Vagina (tissue), 2 donors: ENCODE measurements at regions not wholly inside any gene's neighbourhood (a gene's known extent, or its start where the extent isn't known, plus 50 kb on each side); places are given as distances from the start of the nearest gene placed in this dataset.

ENCODE experiments used
- DNase-seq, 2 donors: peaks; one replicate each; pipeline ENCODE4 v3.0.0-alpha.2; 2017; ENCODE audit errors: extremely low spot score in 2 of 2
- H3K27ac ChIP-seq: fragments of 200-600 bp; sonication (generic); one replicate; pipeline ENCODE4 v1.5.1; 2019
- H3K27me3 ChIP-seq: fragments of 200-600 bp; sonication (generic); one replicate; pipeline ENCODE4 v1.5.1; 2019
- H3K36me3 ChIP-seq, 2 donors: fragments of 200-600 bp; sonication (generic); one replicate each; pipeline ENCODE4 v1.5.1; 2017 to 2019
- H3K4me1 ChIP-seq: fragments of 200-600 bp; sonication (generic); one replicate; pipeline ENCODE4 v1.5.1; 2019
- H3K4me3 ChIP-seq, 2 donors: fragments of 200-600 bp; sonication (generic); 1 replicate in 1 of 2; 2 replicates in 1 of 2; pipeline ENCODE4 v1.5.1; 2016 to 2019
- H3K9me3 ChIP-seq: fragments of 200-600 bp; sonication (generic); one replicate; pipeline ENCODE4 v1.5.1; 2019
- CTCF ChIP-seq, 3 experiments: fragments of 450-650 bp in 2 of 3; fragments of 200-600 bp in 1 of 3; sonication (generic) in 1 of 3; IDR thresholded peaks; one replicate each; pipeline ENCODE4 v1.5.1; 2017 to 2019; ENCODE audit warnings: antibody characterized with exemption in 3 of 3, mild to moderate bottlenecking in 2 of 3, moderate library complexity in 2 of 3
- POLR2A ChIP-seq, 2 donors: fragments of 450-650 bp; IDR thresholded peaks; one replicate each; pipeline ENCODE4 v1.6.1; 2017; ENCODE audit warnings: antibody characterized with exemption in 2 of 2, mild to moderate bottlenecking in 2 of 2, moderate library complexity in 2 of 2
- POLR2AphosphoS5 ChIP-seq, 2 donors: sonication (generic); formaldehyde crosslinking; IDR thresholded peaks; one replicate each; pipeline ENCODE4 v1.9.0; 2017; ENCODE audit warnings: antibody characterized with exemption in 2 of 2, mild to moderate bottlenecking in 2 of 2, low read depth in 1 of 2; ENCODE audit not compliant: insufficient read depth in 1 of 2
- intact Hi-C: fragments of 100-400 bp; cut with DNase I; formaldehyde crosslinking; loops from one replicate; pipeline ENCODE4 v1.15.1; 2023

DNA sequence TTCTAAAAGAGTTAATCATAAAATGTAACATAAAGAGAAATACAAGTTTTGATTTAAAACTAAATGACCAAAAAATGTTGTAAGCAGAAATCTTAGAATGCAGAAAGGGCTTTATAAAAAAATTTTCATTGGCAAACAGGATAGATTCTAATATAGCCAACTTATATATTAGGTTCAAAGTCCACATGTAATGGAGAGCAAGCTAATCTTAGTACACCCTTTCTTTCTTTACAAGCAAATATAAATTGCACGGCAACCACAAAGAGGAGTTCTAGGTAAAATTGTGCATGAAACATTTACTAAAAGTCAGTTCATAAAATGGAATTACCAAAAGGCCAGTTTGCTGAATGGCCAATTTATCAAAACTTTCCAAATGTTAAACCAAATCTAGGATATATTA lies 130.6 kb downstream of the NOL4 start:
- no peak for DNase-seq
- H3K9me3 ChIP-seq: no peaks in the 10 kb centered on the region
- no peak overlapping the region for H3K27ac ChIP-seq
- intact Hi-C loops: no loop called here
- no peaks in the 10 kb centered on the region for H3K27me3 ChIP-seq
- H3K4me3 ChIP-seq: no peak overlapping the region
- TF ChIP-seq CTCF (IDR thresholded peaks at IDR 0.05) (no peak), POLR2A (IDR thresholded peaks at IDR 0.05) (no peak), POLR2AphosphoS5 (IDR thresholded peaks at IDR 0.05; ENCODE audit: insufficient read depth in 1 of 2, low read depth in 1 of 2) (no peak)
- no peaks in the 10 kb centered on the region for H3K4me1 ChIP-seq
- no peaks in the 10 kb centered on the region for H3K36me3 ChIP-seq

- no peak for TF ChIP-seq POLR2AphosphoS5 (IDR thresholded peaks at IDR 0.05; ENCODE audit: insufficient read depth in 1 of 2, low read depth in 1 of 2)
- TF ChIP-seq POLR2A (IDR thresholded peaks at IDR 0.05): no peak
- TF ChIP-seq CTCF (IDR thresholded peaks at IDR 0.05): no peak
- Histone ChIP-seq H3K27me3 (no peaks in the 10 kb centered on the region), H3K4me1 (no peaks in the 10 kb centered on the region), H3K9me3 (no peaks in the 10 kb centered on the region), H3K36me3 (no peaks in the 10 kb centered on the region), H3K27ac (no peak overlapping the region), H3K4me3 (no peak overlapping the region)
- no peak for DNase-seq
- intact Hi-C loops: no loop called here
Observed at GRCh38 chr18:34092796-34093195, 131.9 kb downstream of the NOL4 start.

DNA sequence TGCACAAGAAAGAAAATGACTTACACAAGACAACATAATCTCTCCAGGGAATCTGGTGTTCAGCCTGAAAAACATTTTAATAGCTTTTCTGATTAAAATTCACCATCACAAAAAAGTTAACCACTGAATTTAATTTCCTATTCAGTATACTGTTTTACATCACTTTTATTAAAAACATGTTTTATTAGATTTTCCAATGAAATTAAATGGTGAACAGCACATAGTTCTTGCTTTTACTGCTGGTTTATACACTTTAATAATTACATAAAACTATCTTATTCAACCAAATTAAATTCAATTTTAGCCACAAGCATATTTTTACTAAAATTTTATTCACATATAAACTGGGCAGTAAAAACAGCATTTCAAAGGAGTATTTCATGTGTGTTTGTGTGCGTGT lies 138.3 kb downstream of the NOL4 start:
- Histone ChIP-seq H3K27ac (no peak overlapping the region), H3K4me3 (no peak overlapping the region), H3K9me3 (no peaks in the 10 kb centered on the region), H3K36me3 (no peaks in the 10 kb centered on the region), H3K4me1 (no peaks in the 10 kb centered on the region), H3K27me3 (no peaks in the 10 kb centered on the region)
- TF ChIP-seq POLR2AphosphoS5 (IDR thresholded peaks at IDR 0.05; ENCODE audit: insufficient read depth in 1 of 2, low read depth in 1 of 2) (no peak), CTCF (IDR thresholded peaks at IDR 0.05) (no peak), POLR2A (IDR thresholded peaks at IDR 0.05) (no peak)
- DNase-seq: no peak
- intact Hi-C loops: no loop called here

- DNase-seq: no peak
- TF ChIP-seq POLR2AphosphoS5 (IDR thresholded peaks at IDR 0.05; ENCODE audit: insufficient read depth in 1 of 2, low read depth in 1 of 2) (no peak), POLR2A (IDR thresholded peaks at IDR 0.05) (no peak), CTCF (IDR thresholded peaks at IDR 0.05) (no peak)
- H3K4me1 ChIP-seq: no peaks in the 10 kb centered on the region
- no peaks in the 10 kb centered on the region for H3K36me3 ChIP-seq
- no peak overlapping the region for H3K4me3 ChIP-seq
- intact Hi-C loops: no loop called here
- no peaks in the 10 kb centered on the region for H3K9me3 ChIP-seq
- no peaks in the 10 kb centered on the region for H3K27me3 ChIP-seq
- H3K27ac ChIP-seq: no peak overlapping the region
Observed at GRCh38 chr18:34085140-34085739, 139.5 kb downstream of the NOL4 start.

DNA sequence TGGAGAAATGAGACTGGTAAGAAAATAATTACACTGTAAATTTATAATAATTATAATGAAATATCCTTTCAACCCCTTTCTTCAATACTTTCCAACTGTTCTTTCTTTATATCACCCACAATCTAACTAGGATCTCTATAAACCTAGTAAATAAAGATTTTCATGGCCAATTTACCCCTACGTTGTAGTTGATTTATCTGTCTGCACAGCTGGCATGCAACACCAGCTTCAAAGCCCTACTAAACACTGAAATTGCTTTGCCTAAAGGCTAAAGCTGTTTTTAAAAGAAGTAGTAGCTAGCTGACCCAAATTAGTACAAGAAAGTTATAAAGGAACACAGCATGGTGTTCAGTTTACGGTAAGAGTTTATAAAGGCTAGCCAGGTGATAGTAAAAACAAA lies 140.1 kb downstream of the NOL4 start:
- TF ChIP-seq CTCF (IDR thresholded peaks at IDR 0.05): no peak
- no peak for TF ChIP-seq POLR2A (IDR thresholded peaks at IDR 0.05)
- no peak for TF ChIP-seq POLR2AphosphoS5 (IDR thresholded peaks at IDR 0.05; ENCODE audit: insufficient read depth in 1 of 2, low read depth in 1 of 2)
- Histone ChIP-seq H3K4me1 (no peaks in the 10 kb centered on the region), H3K36me3 (no peaks in the 10 kb centered on the region), H3K27me3 (no peaks in the 10 kb centered on the region), H3K9me3 (no peaks in the 10 kb centered on the region), H3K4me3 (no peak overlapping the region), H3K27ac (no peak overlapping the region)
- no peak for DNase-seq
- intact Hi-C loops: no loop called here
